ENCODE measurements at regions not wholly inside any gene's neighbourhood (a gene's known extent, or its start where the extent isn't known, plus 50 kb on each side); places are given as distances from the start of the nearest gene placed in this dataset.

- no peaks in the 10 kb centered on the region for H3K36me3 ChIP-seq (ENCODE audit: control insufficient read depth in 2 of 2, extremely low read depth in 1 of 2, insufficient read depth in 1 of 2, low read length in 1 of 2)
- H3K4me1 ChIP-seq (ENCODE audit: control insufficient read depth in 1 of 2, extremely low read depth in 1 of 2, insufficient read depth in 2 of 2, low read length in 2 of 2) = no peaks in the 10 kb centered on the region
- H3K36me3 Mint-ChIP-seq = no peaks in the 10 kb centered on the region
- H3K27ac Mint-ChIP-seq = no peak overlapping the region
- H3K4me1 Mint-ChIP-seq = no peaks in the 10 kb centered on the region
- POLR2A ChIA-PET = no interaction called here
- H3K9me3 ChIP-seq = no peaks in the 10 kb centered on the region
- H3K27me3 ChIP-seq (replicated peaks in 1 of 2; ENCODE audit: control insufficient read depth in 2 of 2, extremely low read depth in 1 of 2, insufficient read depth in 2 of 2, low read length in 1 of 2) = no peaks in the 10 kb centered on the region
- CTCF ChIA-PET = no interaction called here
- H3K9me3 Mint-ChIP-seq = peaks cover 3 to 9% (median 5%) of the 10 kb centered on the region in 3 donors
- no CpG with 5 or more reads among the region's 2 CpGs for WGBS (ENCODE audit: insufficient coverage)
- H3K27ac ChIP-seq (ENCODE audit: low read length) = no peak overlapping the region
- H3K27me3 Mint-ChIP-seq = no peaks in the 10 kb centered on the region
- H3K4me3 ChIP-seq (ENCODE audit: control insufficient read depth in 1 of 2, extremely low read depth in 1 of 2, low read length in 1 of 2) = no peak overlapping the region
- no peak overlapping the region for H3K4me3 Mint-ChIP-seq
- ATAC-seq (replicated peaks in 1 of 4) (no peak), DNase-seq (no peak)
These were observed 50.8 kb upstream of the NPFFR2 start for GRCh38 chr4:71980976-71981375.
